ENCODE measurements at regions not wholly inside any gene's neighbourhood (a gene's known extent, or its start where the extent isn't known, plus 50 kb on each side); places are given as distances from the start of the nearest gene placed in this dataset.

DNA sequence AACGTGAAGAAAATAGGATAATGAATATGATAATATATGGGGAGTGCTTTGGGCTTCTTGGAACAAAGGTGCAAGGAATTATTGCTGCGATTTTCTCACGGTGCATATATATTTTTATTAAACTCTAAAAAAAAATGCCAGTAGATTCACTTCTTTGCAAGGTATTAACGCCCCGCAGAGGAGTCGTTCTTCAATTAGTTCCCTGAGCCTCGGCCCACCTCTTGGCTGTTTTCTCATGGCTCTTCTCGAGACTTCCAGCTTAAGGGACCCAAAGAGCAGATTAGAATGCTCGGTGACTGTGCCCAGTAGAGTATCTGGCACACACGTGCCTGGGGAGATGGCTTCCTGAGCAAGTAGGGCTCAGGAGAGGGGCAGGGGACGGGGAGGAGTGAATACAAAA lies 367.4 kb downstream of the MID1IP1 start:
- TF ChIP-seq, protein P1, sequence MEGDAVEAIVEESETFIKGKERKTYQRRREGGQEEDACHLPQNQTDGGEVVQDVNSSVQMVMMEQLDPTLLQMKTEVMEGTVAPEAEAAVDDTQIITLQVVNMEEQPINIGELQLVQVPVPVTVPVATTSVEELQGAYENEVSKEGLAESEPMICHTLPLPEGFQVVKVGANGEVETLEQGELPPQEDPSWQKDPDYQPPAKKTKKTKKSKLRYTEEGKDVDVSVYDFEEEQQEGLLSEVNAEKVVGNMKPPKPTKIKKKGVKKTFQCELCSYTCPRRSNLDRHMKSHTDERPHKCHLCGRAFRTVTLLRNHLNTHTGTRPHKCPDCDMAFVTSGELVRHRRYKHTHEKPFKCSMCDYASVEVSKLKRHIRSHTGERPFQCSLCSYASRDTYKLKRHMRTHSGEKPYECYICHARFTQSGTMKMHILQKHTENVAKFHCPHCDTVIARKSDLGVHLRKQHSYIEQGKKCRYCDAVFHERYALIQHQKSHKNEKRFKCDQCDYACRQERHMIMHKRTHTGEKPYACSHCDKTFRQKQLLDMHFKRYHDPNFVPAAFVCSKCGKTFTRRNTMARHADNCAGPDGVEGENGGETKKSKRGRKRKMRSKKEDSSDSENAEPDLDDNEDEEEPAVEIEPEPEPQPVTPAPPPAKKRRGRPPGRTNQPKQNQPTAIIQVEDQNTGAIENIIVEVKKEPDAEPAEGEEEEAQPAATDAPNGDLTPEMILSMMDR (IDR thresholded peaks at IDR 0.05; ENCODE audit: low read depth, low read length): no peak
- TF ChIP-seq EZH2phosphoT487 (IDR thresholded peaks at IDR 0.05; ENCODE audit: low read depth): no peak

Data from OCI-LY3 (cell line).